ENCODE measurements at regions not wholly inside any gene's neighbourhood (a gene's known extent, or its start where the extent isn't known, plus 50 kb on each side); places are given as distances from the start of the nearest gene placed in this dataset.

DNA sequence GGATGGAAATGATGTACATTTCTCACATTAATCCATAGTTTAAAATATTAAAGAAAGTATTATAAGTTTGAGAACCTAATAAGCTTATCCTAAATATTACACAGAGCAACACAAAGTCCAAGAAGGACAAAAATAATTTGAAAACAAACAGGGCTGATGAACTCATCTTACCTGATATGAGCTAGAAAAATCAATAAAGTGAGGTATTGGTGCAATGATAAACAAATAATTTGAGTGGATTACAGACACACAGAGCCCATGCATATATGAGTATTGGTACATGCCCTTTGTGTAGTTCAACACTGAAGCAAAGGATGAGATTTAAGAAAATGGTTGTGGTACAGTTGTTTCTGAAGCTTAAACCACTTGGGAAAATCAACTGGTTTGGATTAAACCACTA, 1139.0 kb downstream of the SUCLG1 start:
- Histone ChIP-seq H4K20me1 (ENCODE audit: insufficient read depth, low read length, poor library complexity, severe bottlenecking) (no peaks in the 10 kb centered on the region), H2AFZ (ENCODE audit: low read length) (no peak overlapping the region)

DNA sequence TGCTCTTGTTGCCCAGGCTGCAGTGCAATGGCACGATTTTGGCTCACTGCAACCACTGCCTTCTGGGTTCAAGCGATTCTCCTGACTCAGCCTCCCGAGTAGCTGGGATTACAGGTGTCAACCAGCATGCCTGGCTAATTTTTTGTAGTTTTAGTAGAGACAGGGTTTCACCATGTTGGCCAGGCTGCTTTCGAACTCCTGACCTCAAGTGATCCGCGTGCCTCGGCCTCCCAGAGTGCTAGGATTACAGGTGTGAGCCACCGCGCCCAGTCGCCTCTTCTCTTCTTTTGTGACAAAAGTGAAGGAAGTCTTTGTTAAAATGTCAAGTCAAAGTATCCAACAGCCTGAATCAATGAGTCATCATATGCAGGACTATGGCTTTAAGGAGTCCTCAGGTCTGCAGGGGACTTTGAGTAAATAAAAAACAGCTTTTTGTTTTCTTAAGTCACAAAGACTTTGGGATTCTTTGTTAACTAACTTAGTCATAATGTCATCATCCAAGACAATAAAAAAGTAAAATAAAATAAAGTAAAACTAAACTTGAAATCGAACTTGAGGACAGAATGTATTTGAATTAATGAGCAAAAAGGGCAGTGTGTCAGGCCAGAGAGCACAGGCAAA, 1153.2 kb downstream of the SUCLG1 start:
- H3K4me2 ChIP-seq (ENCODE audit: low read depth, low read length, poor library complexity, severe bottlenecking), result no peak overlapping the region
- H3K9ac ChIP-seq (ENCODE audit: low read depth, low read length, poor library complexity, severe bottlenecking), result no peak overlapping the region
- TF ChIP-seq EZH2phosphoT487 (IDR thresholded peaks at IDR 0.05; ENCODE audit: borderline replicate concordance), result no peak
- TF ChIP-seq, protein P1, sequence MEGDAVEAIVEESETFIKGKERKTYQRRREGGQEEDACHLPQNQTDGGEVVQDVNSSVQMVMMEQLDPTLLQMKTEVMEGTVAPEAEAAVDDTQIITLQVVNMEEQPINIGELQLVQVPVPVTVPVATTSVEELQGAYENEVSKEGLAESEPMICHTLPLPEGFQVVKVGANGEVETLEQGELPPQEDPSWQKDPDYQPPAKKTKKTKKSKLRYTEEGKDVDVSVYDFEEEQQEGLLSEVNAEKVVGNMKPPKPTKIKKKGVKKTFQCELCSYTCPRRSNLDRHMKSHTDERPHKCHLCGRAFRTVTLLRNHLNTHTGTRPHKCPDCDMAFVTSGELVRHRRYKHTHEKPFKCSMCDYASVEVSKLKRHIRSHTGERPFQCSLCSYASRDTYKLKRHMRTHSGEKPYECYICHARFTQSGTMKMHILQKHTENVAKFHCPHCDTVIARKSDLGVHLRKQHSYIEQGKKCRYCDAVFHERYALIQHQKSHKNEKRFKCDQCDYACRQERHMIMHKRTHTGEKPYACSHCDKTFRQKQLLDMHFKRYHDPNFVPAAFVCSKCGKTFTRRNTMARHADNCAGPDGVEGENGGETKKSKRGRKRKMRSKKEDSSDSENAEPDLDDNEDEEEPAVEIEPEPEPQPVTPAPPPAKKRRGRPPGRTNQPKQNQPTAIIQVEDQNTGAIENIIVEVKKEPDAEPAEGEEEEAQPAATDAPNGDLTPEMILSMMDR (conservative IDR thresholded peaks at IDR 0.05; ENCODE audit: low read length), result no peak
- no peak overlapping the region for H3K4me3 ChIP-seq (ENCODE audit: low read length, poor library complexity, severe bottlenecking)
- H3K27me3 ChIP-seq (ENCODE audit: insufficient read depth, low read length, poor library complexity, severe bottlenecking), result no peaks in the 10 kb centered on the region
- no peaks in the 10 kb centered on the region for H4K20me1 ChIP-seq (ENCODE audit: insufficient read depth, low read length, poor library complexity, severe bottlenecking)
- H3K36me3 ChIP-seq (ENCODE audit: insufficient read depth, low read length), result no peaks in the 10 kb centered on the region
- no peak overlapping the region for H2AFZ ChIP-seq (ENCODE audit: low read length)
- H3K79me2 ChIP-seq (ENCODE audit: insufficient read depth, low read length), result no peaks in the 10 kb centered on the region
- no peaks in the 10 kb centered on the region for H3K9me2 ChIP-seq (replicated peaks; ENCODE audit: low read depth, low read length)
- no peaks in the 10 kb centered on the region for H3F3A ChIP-seq (ENCODE audit: low read depth)
- no peaks in the 10 kb centered on the region for H3K9me3 ChIP-seq (ENCODE audit: insufficient read depth, low read depth, low read length)
- no peaks in the 10 kb centered on the region for H3K4me1 ChIP-seq (ENCODE audit: insufficient read depth, low read length, poor library complexity, severe bottlenecking)

More for the DNA sequence above, 1139.0 kb downstream of the SUCLG1 start:
- no peaks in the 10 kb centered on the region for H3K9me3 ChIP-seq (ENCODE audit: insufficient read depth, low read depth, low read length)
- no peaks in the 10 kb centered on the region for H3K36me3 ChIP-seq (ENCODE audit: insufficient read depth, low read length)
- no peaks in the 10 kb centered on the region for H3K4me1 ChIP-seq (ENCODE audit: insufficient read depth, low read length, poor library complexity, severe bottlenecking)
- no peaks in the 10 kb centered on the region for H3F3A ChIP-seq (ENCODE audit: low read depth)
- H3K27me3 ChIP-seq (ENCODE audit: insufficient read depth, low read length, poor library complexity, severe bottlenecking), result no peaks in the 10 kb centered on the region
- no peaks in the 10 kb centered on the region for H3K79me2 ChIP-seq (ENCODE audit: insufficient read depth, low read length)
- no peak overlapping the region for H3K4me3 ChIP-seq (ENCODE audit: low read length, poor library complexity, severe bottlenecking)
- TF ChIP-seq, protein P1 (conservative IDR thresholded peaks at IDR 0.05; ENCODE audit: low read length), result no peak
- no peak for TF ChIP-seq EZH2phosphoT487 (IDR thresholded peaks at IDR 0.05; ENCODE audit: borderline replicate concordance)
- no peak overlapping the region for H3K4me2 ChIP-seq (ENCODE audit: low read depth, low read length, poor library complexity, severe bottlenecking)
- H3K9ac ChIP-seq (ENCODE audit: low read depth, low read length, poor library complexity, severe bottlenecking), result no peak overlapping the region
- no peaks in the 10 kb centered on the region for H3K9me2 ChIP-seq (replicated peaks; ENCODE audit: low read depth, low read length)

DNA sequence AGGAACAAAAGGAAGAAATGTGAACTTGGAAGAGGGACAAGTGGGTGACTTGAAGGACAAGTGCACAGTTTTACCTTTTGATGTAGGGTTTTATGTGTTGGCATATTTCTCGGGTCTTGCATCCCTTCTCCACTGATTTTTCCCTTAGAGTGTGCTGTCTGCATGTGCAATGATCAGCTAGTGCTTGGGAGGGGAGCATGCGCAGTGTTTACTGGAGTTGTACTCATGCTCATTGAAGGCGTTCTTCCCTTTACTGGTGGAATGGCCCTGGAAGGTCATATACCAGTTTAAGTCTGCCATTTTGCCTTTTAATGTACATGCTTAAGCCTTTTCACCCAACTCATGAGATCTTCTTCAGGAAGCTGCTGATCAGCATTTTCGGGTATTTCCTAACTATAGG, 1168.0 kb downstream of the SUCLG1 start:
- H4K20me1 ChIP-seq (ENCODE audit: insufficient read depth, low read length, poor library complexity, severe bottlenecking), result no peaks in the 10 kb centered on the region
- H2AFZ ChIP-seq (ENCODE audit: low read length), result no peak overlapping the region
- H3K36me3 ChIP-seq (ENCODE audit: insufficient read depth, low read length), result no peaks in the 10 kb centered on the region
- H3F3A ChIP-seq (ENCODE audit: low read depth), result no peaks in the 10 kb centered on the region
- H3K27me3 ChIP-seq (ENCODE audit: insufficient read depth, low read length, poor library complexity, severe bottlenecking), result no peaks in the 10 kb centered on the region
- H3K9ac ChIP-seq (ENCODE audit: low read depth, low read length, poor library complexity, severe bottlenecking), result no peak overlapping the region
- no peak for TF ChIP-seq EZH2phosphoT487 (IDR thresholded peaks at IDR 0.05; ENCODE audit: borderline replicate concordance)
- TF ChIP-seq, protein P1 (conservative IDR thresholded peaks at IDR 0.05; ENCODE audit: low read length), result no peak
- no peaks in the 10 kb centered on the region for H3K79me2 ChIP-seq (ENCODE audit: insufficient read depth, low read length)
- no peaks in the 10 kb centered on the region for H3K4me1 ChIP-seq (ENCODE audit: insufficient read depth, low read length, poor library complexity, severe bottlenecking)
- H3K9me2 ChIP-seq (replicated peaks; ENCODE audit: low read depth, low read length), result no peaks in the 10 kb centered on the region
- no peak overlapping the region for H3K4me3 ChIP-seq (ENCODE audit: low read length, poor library complexity, severe bottlenecking)
- no peak overlapping the region for H3K4me2 ChIP-seq (ENCODE audit: low read depth, low read length, poor library complexity, severe bottlenecking)
- no peaks in the 10 kb centered on the region for H3K9me3 ChIP-seq (ENCODE audit: insufficient read depth, low read depth, low read length)

Measured in Loucy (cell line).